Urothelium cell line (cell line): ENCODE measurements at regions not wholly inside any gene's neighbourhood (a gene's known extent, or its start where the extent isn't known, plus 50 kb on each side); places are given as distances from the start of the nearest gene placed in this dataset.
"Not testable (repeated sequence)": the region's sequence is repeated elsewhere in the genome, so short reads cannot be mapped to it uniquely, and the experiment has no call there.

ENCODE experiments used
- DNase-seq: peaks from one replicate; pipeline ENCODE4 v3.0.0; 2011; ENCODE audit warnings: low spot score, mixed read lengths
- FAIRE-seq: peaks from 2 replicates; lab custom pipeline; 2011; peaks lifted over from hg19 to GRCh38; lab: Jason Lieb, UNC

DNA sequence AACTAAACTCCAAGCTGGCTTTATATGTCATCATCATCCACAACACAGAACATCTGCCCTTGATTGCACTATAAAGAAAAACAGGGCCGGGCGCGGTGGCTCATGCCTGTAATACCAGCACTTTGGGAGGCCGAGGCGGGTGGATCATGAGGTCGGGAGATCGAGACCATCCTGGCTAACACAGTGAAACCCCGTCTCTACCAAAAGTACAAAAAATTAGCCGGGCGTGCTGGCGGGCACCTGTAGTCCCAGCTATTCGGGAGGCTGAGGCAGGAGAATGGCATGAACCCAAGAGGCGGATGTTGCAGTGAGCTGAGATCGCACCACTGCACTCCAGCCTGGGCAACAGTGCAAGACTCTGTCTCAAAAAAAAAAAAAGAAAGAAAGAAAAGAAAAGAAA is 290.3 kb upstream of the CELF2 start:
- FAIRE-seq, DNase-seq: not testable (repeated sequence)

DNA sequence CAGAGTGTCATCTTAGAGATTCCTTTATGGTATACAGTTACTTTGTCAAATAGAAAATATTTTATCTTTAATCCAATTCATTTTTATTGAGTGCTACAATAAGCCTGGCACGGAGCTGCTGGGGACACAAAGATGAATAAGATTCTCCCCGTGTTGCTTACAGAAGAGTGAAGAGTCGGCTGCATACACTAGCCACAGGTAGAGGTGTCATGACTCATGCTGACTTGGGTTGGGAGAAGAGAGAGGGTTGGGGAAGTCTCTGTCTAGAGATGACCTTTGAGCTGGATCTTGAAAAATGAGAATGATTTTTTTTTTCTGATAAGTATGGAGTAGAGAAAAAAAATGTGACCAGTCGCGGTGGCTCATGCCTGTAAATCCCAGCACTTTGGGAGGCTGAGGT is 289.9 kb upstream of the CELF2 start:
- DNase-seq (no peak), FAIRE-seq (no peak)

DNA sequence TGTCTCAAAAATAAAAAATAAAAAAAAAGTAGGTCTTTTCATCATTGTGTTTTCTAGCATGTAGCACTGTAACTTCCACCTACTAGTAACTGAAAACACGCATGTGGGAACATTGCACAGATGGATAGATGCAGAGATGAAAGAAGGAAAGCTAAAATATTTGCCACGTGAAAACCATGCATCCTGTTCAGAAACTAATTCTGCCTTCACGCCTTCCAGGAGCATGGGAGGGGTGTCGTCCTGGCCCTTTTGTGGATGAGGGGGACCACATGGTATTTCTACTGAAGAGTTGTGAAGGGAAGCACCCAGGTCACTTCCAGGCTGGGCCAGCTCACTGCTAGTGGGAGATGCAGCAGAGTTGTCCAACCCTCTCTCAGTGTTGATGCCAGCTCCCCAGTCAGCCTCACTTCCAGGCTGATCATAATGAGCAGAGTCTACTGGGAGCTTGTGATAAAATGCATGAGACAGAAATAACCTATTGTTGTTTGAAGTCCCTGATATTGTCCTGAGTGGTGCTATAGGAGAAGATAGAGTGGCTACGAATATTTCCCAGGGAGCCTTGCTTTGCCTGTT is 287.1 kb upstream of the CELF2 start:
- DNase-seq (no peak), FAIRE-seq (no peak)

DNA sequence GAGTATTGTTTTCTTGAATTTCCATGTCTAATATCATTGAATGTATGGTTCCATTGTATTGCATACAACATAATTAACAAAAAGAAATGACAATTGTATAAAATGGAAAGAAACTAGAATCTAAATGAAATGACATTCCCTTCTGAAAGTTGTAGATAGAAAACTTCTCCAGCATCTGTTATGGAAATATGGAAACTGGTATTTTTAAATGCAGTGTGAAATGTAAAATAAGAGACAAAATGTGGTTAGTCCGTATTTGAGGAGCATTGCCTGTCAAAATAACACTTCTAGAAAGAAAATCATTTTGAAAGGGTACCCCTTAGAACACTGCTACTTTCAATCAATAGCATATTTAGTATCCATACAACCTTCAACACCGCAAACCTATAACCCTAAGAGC is 286.3 kb upstream of the CELF2 start:
- FAIRE-seq: no peak
- DNase-seq: no peak

DNA sequence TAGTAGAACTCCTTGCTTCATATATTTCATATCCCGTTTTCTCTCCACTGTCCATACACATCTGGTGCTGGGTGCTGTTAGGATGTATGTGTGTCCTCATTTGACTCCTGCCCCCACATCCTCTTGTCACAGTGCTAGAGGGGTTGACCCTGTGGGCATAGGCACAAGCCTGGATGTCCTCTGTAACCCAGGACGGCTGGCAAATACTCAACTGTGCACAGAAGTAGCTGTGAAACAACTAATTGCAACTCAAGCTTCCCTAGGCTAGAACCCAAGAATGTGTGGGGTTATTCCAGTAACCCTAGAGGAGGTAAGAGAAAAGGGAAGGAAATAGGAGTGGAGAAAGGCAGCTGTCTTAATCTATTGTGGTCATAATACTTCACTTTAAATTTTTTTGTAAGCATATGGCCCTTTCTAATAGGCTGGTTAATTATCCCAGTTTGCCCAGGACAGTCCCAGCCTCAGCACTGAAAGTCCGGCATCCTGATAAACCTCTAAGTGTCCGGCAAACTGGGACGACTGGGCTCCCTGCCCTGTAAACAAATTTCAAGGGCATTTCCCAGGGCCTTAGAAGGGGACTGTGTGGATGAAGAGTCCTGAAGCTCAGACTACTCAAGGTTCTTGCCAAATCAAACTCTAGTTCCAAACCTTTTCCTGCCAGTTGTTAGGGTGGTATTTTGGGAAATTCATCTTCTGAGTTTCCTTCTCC is 283.2 kb upstream of the CELF2 start:
- DNase-seq (no peak), FAIRE-seq (no peak)

DNA sequence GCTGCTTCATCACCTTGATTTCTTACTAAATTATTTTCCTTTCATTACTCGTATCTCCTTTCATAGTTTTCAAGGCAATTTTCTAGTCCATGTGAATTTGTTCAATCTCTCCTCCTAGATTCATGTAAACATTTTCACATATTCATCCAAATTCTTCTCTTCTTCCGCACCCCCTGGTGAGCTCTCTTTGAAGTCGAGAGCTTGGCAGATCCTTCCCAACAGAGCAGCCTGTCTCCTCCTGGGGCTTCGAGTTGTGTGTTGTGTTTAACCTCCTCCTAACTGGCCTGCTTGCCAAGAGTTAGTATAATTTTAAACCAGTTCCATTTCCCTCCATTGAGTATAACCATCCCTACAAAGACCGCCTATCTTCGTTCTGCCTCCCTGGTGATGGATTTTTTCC is 272.4 kb upstream of the CELF2 start:
- DNase-seq (no peak), FAIRE-seq (no peak)

DNA sequence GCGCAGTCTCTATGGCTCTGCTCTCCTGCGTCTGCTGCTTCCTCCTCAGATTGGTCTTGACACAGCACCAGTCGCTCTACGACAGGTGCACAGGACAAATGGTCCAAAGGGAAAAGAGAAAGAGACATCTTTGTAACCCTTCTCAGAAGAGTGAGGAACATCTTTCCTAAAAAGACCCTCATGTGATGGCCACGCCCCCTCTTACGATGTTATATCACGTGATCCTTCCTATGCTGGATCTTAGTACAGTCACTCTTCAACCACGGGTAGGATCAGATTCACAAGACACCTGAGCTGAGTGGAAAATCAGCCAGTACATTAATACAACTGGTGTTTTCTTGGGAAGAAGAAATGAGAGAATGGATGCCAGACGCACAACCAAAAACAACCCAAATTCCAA is 262.2 kb upstream of the CELF2 start:
- FAIRE-seq (no peak), DNase-seq (no peak)

DNA sequence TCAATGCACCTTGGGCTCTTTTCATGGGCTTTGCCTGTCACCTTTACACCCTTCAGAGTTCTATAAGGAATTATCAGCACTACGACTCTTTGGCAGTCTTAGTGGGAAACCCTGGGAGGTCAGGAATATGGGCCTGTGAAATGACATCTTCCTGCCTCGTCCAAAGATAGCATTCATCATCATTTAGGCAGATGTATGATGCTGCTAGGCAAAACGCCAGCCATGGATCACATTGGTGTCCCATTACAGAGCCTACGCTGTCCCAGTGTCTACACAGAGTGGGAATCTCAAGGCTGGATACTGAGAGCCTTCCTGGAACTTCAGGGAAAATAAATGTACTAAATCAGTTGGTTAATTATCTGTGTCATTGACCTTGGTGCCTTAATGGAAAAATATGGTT is 259.4 kb upstream of the CELF2 start:
- DNase-seq (no peak), FAIRE-seq (no peak)

DNA sequence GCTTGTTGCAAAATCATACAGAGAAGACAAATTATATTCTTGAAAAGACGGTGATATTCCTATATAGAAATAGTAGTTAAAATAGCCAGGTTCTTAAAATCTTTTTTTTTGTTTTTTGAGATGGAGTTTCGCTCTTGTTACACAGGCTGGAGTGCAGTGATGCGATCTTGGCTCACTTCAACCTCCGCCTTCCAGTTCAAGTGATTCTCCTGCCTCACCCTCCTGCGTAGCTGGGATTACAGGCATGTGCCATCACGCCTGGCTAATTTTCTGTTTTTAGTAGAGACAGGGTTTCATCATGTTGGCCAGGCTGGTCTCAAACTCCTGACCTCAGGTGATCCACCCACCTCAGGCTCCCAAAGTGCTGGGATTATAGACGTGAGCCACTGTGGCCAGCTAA is 257.9 kb upstream of the CELF2 start:
- not testable (repeated sequence) for DNase-seq, FAIRE-seq

DNA sequence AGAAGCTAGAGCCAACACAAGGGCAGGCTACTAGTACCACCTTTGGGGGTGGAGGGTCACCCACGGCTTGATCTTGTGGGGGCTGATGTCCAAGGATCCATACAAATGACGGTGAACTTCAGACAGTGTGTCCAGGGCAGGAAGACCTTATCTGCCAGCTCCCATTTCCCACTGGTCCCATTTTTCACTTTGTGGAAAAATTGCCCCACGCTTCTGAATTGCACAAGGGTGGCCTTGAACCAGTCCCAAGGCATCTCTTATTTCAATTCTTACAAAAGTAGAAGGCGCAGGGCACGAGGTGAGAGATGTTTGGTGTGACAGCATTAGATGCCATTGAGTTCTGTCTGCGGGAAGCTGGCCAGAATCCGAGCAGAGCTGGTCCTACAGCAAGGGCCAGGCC is 252.7 kb upstream of the CELF2 start:
- no peak for FAIRE-seq

DNA sequence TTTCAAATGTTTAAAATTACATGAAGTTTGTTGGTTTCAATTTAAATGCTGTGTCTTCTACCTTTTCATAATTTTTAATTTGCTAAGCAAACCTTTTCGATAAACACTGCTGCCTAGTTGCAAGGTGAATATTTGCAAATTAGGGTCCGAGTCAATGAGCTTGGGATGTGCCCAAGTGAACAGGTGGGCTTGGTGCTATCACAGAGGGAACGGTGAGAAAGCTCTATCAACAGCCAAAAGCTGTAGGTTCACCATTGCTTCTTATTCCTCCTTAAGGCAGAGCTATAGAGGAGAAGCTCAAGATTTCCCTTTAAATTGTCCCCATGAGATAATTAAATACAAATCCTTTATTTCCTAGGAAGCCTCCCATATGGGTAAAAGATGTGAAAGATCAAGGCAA is 245.3 kb upstream of the CELF2 start:
- DNase-seq (no peak), FAIRE-seq (no peak)

More for the DNA sequence above, 252.7 kb upstream of the CELF2 start:
- DNase-seq: no peak

DNA sequence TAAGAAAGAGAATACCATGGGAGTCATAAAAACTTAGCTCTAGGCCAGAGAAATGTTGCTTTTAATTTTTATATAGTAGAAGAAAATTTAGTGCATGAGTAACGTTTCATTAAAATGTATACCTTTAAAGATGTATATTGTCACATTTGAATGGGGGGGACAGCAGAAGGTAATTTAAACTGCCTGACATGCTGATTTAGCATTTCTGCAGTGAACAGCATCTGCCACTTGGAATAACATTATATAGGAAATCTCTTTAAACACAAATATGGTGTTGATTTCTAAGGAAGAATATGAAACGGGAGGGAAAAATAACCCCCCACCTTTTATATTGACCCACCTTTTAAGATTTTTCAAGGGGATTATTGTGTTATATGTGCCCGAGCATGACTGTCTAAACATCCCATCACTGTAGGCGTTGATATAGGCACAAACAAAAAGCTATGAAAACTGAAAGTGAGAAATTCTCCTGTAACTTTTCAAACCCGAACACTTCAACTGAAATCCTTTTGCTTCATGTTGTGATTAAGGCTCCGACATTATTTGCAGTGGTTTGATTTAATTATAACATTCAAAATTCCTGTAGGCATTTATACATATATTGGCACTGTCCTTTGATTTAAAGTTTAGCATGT is 244.7 kb upstream of the CELF2 start:
- DNase-seq (no peak), FAIRE-seq (no peak)

DNA sequence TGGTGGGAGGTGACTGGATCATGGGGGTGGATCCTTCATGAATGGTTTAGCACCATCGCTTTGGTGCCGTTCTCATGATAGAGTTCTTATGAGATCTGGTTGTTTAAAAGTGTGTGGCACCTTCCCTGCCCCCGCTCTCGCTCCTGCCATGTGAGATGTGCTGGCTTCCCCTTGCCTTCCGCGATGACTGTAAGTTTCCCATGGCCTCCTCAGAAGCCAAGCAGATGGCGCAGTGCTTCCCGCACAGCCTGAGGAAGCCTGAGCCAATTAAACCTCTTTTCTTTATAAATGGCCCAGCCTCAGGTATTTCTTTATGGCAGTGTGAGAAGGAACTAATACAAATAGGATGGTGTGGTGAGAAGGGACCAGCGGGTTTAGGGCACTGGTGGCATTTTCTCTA is 243.3 kb upstream of the CELF2 start:
- DNase-seq: no peak
- no peak for FAIRE-seq

DNA sequence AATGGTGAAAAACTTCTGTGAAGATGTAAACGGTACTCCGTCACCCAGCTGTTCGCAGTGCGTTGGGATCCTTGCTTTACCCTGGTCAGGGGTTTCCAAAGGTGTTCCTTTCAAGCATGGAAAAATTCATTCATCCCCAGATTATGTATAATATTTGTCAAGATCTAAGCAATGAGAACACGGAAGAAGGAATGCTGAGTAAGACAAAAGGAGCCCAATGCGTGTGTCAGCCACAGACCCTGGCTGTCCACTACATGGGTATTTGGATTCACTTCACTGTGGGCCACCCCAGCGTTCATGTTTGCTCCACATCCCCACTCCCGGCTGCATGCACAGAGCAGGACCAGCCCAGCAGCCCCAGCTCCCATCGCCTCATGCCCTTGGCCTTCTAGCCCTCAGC is 241.3 kb upstream of the CELF2 start:
- FAIRE-seq: no peak

DNA sequence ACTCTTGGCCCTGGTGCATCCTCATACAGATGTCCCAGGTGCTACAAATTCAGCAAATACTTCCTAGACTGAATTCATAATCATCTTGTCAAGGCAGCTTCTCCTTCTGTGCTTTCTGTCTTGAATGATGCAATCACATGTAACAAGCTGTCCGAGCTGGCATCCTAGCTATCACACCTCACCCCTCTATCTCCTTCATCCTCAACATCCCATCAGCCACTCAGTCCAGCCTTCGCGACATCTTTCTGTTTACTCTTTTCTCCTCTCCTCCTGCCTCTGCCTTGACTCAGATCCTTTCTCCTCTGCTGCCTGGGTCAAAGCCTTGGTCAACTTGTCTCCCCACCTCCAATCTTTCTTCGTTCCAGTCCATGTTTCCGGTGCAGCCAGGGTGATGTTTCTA is 240.4 kb upstream of the CELF2 start:
- DNase-seq (no peak), FAIRE-seq (no peak)

More for the DNA sequence above, 241.3 kb upstream of the CELF2 start:
- DNase-seq: no peak

DNA sequence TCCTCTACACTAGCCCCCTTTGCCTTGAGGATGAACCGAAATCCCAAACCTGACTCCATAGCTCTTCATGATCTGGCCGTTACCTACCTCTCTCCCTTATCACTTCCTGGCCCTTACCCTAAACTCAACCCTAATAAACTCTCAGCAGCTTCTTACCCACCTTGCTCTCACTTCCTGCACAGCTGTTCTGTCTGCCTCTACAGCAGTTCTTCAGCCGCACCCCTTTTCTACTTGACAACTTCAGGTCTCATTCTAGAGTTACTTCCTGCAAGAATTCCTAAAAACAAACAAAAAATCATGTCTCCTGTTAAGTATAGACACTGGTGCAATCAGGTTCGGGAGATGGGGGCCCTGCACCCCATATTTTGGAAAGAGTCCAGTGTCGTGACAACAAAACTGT is 239.9 kb upstream of the CELF2 start:
- no peak for FAIRE-seq

DNA sequence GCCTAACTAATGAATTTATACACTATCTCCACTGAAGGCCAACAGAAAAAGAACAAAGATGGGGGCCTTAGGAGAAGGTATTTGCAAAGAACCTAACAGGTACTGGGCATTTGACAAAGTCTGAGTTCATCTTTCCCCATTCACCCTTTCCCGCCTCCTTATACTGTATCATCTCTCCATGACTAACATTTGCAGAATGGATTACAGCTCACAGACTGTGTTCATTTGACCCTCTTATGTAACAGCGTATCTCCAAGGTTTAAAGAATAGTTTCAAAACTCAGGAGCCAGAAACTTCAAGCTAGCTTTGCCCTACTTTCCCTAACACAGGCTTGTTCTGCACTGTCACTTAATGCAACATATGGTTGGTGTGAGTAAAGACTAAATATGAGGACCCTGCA is 238.7 kb upstream of the CELF2 start:
- DNase-seq: no peak
- no peak for FAIRE-seq

More for the DNA sequence above, 239.9 kb upstream of the CELF2 start:
- no peak for DNase-seq

DNA sequence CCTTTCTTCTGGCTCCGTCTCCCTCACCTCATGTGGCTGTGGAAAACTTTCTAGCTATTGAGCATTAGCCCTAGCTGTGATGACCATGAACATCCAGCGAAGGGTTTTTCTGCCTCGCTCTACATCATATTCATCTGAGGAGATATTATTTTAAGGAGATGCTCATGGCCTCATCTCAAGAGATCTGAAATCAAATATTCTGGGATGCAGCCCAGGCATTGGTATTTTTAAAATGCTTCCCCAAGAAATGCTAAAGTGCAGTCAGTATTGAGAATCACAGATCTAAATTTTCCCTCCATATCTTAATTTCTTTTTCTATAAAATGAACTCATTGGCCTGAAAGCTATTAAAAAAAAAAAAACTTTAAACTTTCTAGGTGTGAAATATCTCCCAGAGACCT is 238.2 kb upstream of the CELF2 start:
- FAIRE-seq (no peak), DNase-seq (no peak)

DNA sequence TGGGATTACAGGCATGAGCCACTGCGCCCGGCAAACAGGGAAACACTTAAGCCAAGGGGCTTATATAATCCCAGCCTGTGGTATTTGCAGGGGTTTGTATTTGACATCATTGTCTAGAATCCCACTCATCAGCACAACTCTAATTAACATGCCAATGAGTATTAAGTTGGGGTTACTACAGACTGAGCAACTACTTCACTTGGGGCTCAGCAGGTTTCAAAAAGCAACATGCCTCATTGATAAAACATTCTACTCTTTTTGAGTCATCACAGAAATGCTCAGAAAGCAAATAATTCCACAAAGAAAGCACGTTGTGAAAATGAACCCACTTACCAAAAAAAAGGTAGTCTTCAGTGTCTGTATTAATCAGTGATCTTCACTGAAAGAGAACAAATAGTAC is 236.9 kb upstream of the CELF2 start:
- FAIRE-seq (no peak), DNase-seq (no peak)

DNA sequence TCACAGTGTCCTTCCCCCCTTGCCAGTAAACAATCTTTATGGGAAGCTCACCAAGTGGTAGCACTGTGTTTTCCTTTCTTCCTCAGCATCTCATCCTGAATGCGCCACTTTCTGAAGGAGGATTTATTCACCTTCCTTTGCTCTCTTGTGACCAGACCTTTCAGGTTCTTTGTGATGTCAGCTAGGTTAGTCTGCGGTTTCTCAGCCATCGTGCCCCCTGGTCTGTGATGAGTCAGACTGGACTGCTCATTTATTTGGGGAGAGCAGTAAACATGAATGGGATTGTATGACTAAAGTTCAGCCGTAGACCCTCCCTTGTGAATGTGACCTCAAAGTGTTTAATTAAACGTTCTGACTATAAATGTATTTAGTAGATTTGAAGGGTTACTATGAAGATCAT is 235.1 kb upstream of the CELF2 start:
- FAIRE-seq (peak; percentile 71), DNase-seq (peak; percentile 69)

DNA sequence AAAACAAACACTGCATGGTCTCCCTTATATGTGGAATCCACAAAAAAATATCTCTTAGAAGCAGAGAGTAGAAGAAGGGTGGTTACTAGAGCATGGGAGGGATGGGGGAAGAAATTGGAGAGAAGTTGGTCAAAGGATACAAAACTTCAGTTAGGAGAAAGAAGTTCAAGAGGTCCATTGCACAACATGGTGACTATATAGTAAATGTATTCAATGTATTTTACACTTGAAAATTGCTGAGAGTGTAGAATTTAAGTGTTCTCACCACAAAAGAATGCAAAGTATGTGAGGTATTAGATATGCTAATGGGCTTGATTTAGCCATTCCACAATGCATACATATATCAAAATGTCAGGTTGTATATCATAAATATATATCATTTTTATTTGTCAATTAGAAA is 232.0 kb upstream of the CELF2 start:
- DNase-seq (no peak), FAIRE-seq (no peak)
